ENCODE measurements at regions not wholly inside any gene's neighbourhood (a gene's known extent, or its start where the extent isn't known, plus 50 kb on each side); places are given as distances from the start of the nearest gene placed in this dataset.

DNA sequence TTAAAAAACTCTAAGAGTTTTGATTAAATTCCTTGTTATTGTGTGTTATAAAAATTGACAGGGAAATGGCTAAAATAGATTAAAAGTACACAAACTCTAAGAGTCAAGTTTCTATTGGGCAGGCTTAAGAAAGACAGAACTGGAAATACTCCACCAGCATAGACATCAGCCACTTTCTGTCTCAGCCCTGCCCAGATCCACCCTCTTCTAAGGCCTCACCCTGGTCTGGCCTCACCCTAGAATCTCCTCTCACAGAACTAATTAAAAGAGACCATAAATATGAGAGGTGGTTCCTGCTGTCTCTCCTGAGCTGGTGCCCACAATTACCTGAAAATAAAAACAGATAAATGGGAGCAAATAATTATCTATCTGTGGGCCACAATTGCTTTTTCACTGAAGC, 1951.0 kb downstream of the TP53TG3F start:
- TF ChIP-seq L3MBTL2 (conservative IDR thresholded peaks at IDR 0.05) (no peak), NFRKB (IDR thresholded peaks at IDR 0.05) (no peak), ZNF384 (IDR thresholded peaks at IDR 0.05) (no peak), FOXK2 (IDR thresholded peaks at IDR 0.05) (no peak), ELF4 (IDR thresholded peaks at IDR 0.05) (no peak), LEF1 (IDR thresholded peaks at IDR 0.05; ENCODE audit: borderline replicate concordance) (no peak), ARNT (IDR thresholded peaks at IDR 0.05) (no peak), SUZ12 (IDR thresholded peaks at IDR 0.05) (no peak), CTBP1 (IDR thresholded peaks at IDR 0.05; ENCODE audit: borderline replicate concordance) (no peak), BHLHE40 (IDR thresholded peaks at IDR 0.05; ENCODE audit: borderline replicate concordance) (no peak), TARDBP (IDR thresholded peaks at IDR 0.05) (no peak)
- TF ChIP-seq, protein P1, sequence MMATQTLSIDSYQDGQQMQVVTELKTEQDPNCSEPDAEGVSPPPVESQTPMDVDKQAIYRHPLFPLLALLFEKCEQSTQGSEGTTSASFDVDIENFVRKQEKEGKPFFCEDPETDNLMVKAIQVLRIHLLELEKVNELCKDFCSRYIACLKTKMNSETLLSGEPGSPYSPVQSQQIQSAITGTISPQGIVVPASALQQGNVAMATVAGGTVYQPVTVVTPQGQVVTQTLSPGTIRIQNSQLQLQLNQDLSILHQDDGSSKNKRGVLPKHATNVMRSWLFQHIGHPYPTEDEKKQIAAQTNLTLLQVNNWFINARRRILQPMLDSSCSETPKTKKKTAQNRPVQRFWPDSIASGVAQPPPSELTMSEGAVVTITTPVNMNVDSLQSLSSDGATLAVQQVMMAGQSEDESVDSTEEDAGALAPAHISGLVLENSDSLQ (IDR thresholded peaks at IDR 0.05), result no peak
- CTCF ChIA-PET, result no interaction called here
- POLR2A ChIA-PET, result no interaction called here
- no peak for DNase-seq (ENCODE audit: extremely low spot score)

- ChIA-PET CTCF (no interaction called here), POLR2A (no interaction called here)
- no peak for DNase-seq (ENCODE audit: extremely low spot score)
- TF ChIP-seq CTBP1 (IDR thresholded peaks at IDR 0.05; ENCODE audit: borderline replicate concordance) (no peak), FOXA1 (IDR thresholded peaks at IDR 0.05) (no peak), L3MBTL2 (conservative IDR thresholded peaks at IDR 0.05) (no peak), HDGF (IDR thresholded peaks at IDR 0.05; ENCODE audit: borderline replicate concordance) (no peak), ARNT (IDR thresholded peaks at IDR 0.05) (no peak), BHLHE40 (IDR thresholded peaks at IDR 0.05; ENCODE audit: borderline replicate concordance) (no peak), FOXM1 (IDR thresholded peaks at IDR 0.05; ENCODE audit: borderline replicate concordance) (no peak), FOXK2 (IDR thresholded peaks at IDR 0.05) (no peak), NFRKB (IDR thresholded peaks at IDR 0.05) (no peak), TARDBP (IDR thresholded peaks at IDR 0.05) (no peak), SP1 (IDR thresholded peaks at IDR 0.05) (no peak), ZNF384 (IDR thresholded peaks at IDR 0.05) (no peak), SUZ12 (IDR thresholded peaks at IDR 0.05) (no peak), LEF1 (IDR thresholded peaks at IDR 0.05; ENCODE audit: borderline replicate concordance) (no peak), ELF4 (IDR thresholded peaks at IDR 0.05) (no peak)
- TF ChIP-seq, protein P1 (IDR thresholded peaks at IDR 0.05), result no peak
These were observed 1951.7 kb downstream of the TP53TG3F start for GRCh38 chr16:35411156-35411555.

- ChIA-PET CTCF (no interaction called here), POLR2A (no interaction called here)
- DNase-seq (ENCODE audit: extremely low spot score), result no peak
- no peak for TF ChIP-seq SP1 (IDR thresholded peaks at IDR 0.05)
- TF ChIP-seq NFRKB (IDR thresholded peaks at IDR 0.05), result no peak
- TF ChIP-seq BHLHE40 (IDR thresholded peaks at IDR 0.05; ENCODE audit: borderline replicate concordance), result no peak
- TF ChIP-seq TARDBP (IDR thresholded peaks at IDR 0.05), result no peak
- TF ChIP-seq, protein P1 (IDR thresholded peaks at IDR 0.05), result no peak
- TF ChIP-seq FOXK2 (IDR thresholded peaks at IDR 0.05), result no peak
- no peak for TF ChIP-seq FOXA1 (IDR thresholded peaks at IDR 0.05)
- TF ChIP-seq ELF4 (IDR thresholded peaks at IDR 0.05), result no peak
- TF ChIP-seq FOXM1 (IDR thresholded peaks at IDR 0.05; ENCODE audit: borderline replicate concordance), result no peak
- no peak for TF ChIP-seq SUZ12 (IDR thresholded peaks at IDR 0.05)
- TF ChIP-seq ARNT (IDR thresholded peaks at IDR 0.05), result no peak
- no peak for TF ChIP-seq CTBP1 (IDR thresholded peaks at IDR 0.05; ENCODE audit: borderline replicate concordance)
- no peak for TF ChIP-seq ZNF384 (IDR thresholded peaks at IDR 0.05)
- TF ChIP-seq LEF1 (IDR thresholded peaks at IDR 0.05; ENCODE audit: borderline replicate concordance), result no peak
- no peak for TF ChIP-seq HDGF (IDR thresholded peaks at IDR 0.05; ENCODE audit: borderline replicate concordance)
- no peak for TF ChIP-seq L3MBTL2 (conservative IDR thresholded peaks at IDR 0.05)
These were observed 1954.7 kb downstream of the TP53TG3F start for GRCh38 chr16:35414139-35414538.

DNA sequence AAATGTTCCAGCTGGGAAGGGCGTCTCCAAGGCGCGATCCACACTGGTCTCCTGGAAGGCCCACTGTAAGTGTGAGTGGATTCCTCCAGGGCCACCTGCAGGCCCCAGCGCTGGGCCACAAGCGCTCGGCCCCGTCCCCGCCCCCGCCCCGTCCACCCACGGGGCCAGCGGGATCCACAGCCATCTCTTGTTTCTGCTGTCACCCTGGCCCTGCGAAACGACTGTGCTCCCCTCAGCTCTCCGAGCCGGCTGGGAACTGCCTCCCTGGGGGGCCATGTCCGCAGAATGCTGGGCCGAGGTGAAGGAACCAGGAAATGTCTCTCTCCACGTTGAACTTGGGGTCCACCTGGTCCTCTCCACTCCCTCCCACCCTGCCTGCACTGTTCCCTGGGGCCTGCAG, 1955.2 kb downstream of the TP53TG3F start:
- no peak for DNase-seq (ENCODE audit: extremely low spot score)
- TF ChIP-seq ELF4 (IDR thresholded peaks at IDR 0.05) (no peak), FOXM1 (IDR thresholded peaks at IDR 0.05; ENCODE audit: borderline replicate concordance) (no peak), SP1 (IDR thresholded peaks at IDR 0.05) (no peak), SUZ12 (IDR thresholded peaks at IDR 0.05) (no peak), FOXA1 (IDR thresholded peaks at IDR 0.05) (no peak)
- TF ChIP-seq, protein P1 (IDR thresholded peaks at IDR 0.05), result no peak
- CTCF ChIA-PET, result no interaction called here
- POLR2A ChIA-PET, result no interaction called here

- DNase-seq (ENCODE audit: extremely low spot score), result no peak
- POLR2A ChIA-PET, result no interaction called here
- CTCF ChIA-PET, result no interaction called here
- TF ChIP-seq CTBP1 (IDR thresholded peaks at IDR 0.05; ENCODE audit: borderline replicate concordance) (no peak), TARDBP (IDR thresholded peaks at IDR 0.05) (no peak), BHLHE40 (IDR thresholded peaks at IDR 0.05; ENCODE audit: borderline replicate concordance) (no peak), LEF1 (IDR thresholded peaks at IDR 0.05; ENCODE audit: borderline replicate concordance) (no peak), FOXM1 (IDR thresholded peaks at IDR 0.05; ENCODE audit: borderline replicate concordance) (no peak), L3MBTL2 (conservative IDR thresholded peaks at IDR 0.05) (no peak), ARNT (IDR thresholded peaks at IDR 0.05) (no peak), FOXA1 (IDR thresholded peaks at IDR 0.05) (no peak), SP1 (IDR thresholded peaks at IDR 0.05) (no peak), ELF4 (IDR thresholded peaks at IDR 0.05) (no peak), ZNF384 (IDR thresholded peaks at IDR 0.05) (no peak), HDGF (IDR thresholded peaks at IDR 0.05; ENCODE audit: borderline replicate concordance) (no peak), SUZ12 (IDR thresholded peaks at IDR 0.05) (no peak), NFRKB (IDR thresholded peaks at IDR 0.05) (no peak), FOXK2 (IDR thresholded peaks at IDR 0.05) (no peak)
- TF ChIP-seq, protein P1 (IDR thresholded peaks at IDR 0.05), result no peak
These were observed 1965.9 kb downstream of the TP53TG3F start for GRCh38 chr16:35425270-35425669.

Measured in HEK293T (cell line).